HFFc6 (cell line): ENCODE measurements at regions not wholly inside any gene's neighbourhood (a gene's known extent, or its start where the extent isn't known, plus 50 kb on each side); places are given as distances from the start of the nearest gene placed in this dataset.

Experiments
- DNase-seq: peaks from one replicate; pipeline ENCODE4 v3.0.0-alpha.2; 2018
- H3K27ac Mint-ChIP-seq: 2 replicates; pipeline ENCODE4 v1.8.0; 2020; ENCODE audit warnings: mild to moderate bottlenecking, mixed read lengths
- H3K27me3 Mint-ChIP-seq: 2 replicates; pipeline ENCODE4 v1.8.0; 2021; ENCODE audit warnings: mild to moderate bottlenecking, moderate library complexity, mixed read lengths; ENCODE audit not compliant: insufficient read depth
- H3K36me3 Mint-ChIP-seq: 2 replicates; pipeline ENCODE4 v1.8.0; 2021; ENCODE audit warnings: low read depth, mixed read lengths
- H3K4me1 Mint-ChIP-seq: 2 replicates; pipeline ENCODE4 v1.8.0; 2020; ENCODE audit warnings: low read depth, mixed read lengths
- H3K4me3 Mint-ChIP-seq: 2 replicates; pipeline ENCODE4 v1.8.0; 2020; ENCODE audit warnings: mild to moderate bottlenecking, moderate library complexity, mixed read lengths
- H3K9me3 Mint-ChIP-seq: 2 replicates; pipeline ENCODE4 v1.8.0; 2020; ENCODE audit warnings: mild to moderate bottlenecking, mixed read lengths
- CTCF ChIP-seq: fragments of 200-600 bp; sonication (generic); IDR thresholded peaks from 2 replicates; pipeline ENCODE4 v1.5.0; 2021; ENCODE audit warnings: antibody characterized with exemption, mild to moderate bottlenecking

GRCh38 chr11:70582886-70583641 is 184.7 kb downstream of the CTTN start:
- no peak for DNase-seq
- H3K27me3 Mint-ChIP-seq: peaks cover 10% of the 10 kb centered on the region
- H3K9me3 Mint-ChIP-seq: peaks cover 64% of the 10 kb centered on the region
- H3K36me3 Mint-ChIP-seq: peaks cover 4% of the 10 kb centered on the region; the same call in 1 of the 2 replicates
- H3K4me3 Mint-ChIP-seq: no peak overlapping the region
- H3K4me1 Mint-ChIP-seq: no peaks in the 10 kb centered on the region
- H3K27ac Mint-ChIP-seq: no peak overlapping the region
- TF ChIP-seq CTCF: no peak

GRCh38 chr11:70583781-70584218 is 185.5 kb downstream of the CTTN start:
- peaks cover 11% of the 10 kb centered on the region for H3K27me3 Mint-ChIP-seq
- no peak for DNase-seq
- TF ChIP-seq CTCF: no peak
- H3K4me1 Mint-ChIP-seq: no peaks in the 10 kb centered on the region
- H3K36me3 Mint-ChIP-seq: peaks cover 4% of the 10 kb centered on the region; the same call in 1 of the 2 replicates
- peaks cover 64% of the 10 kb centered on the region for H3K9me3 Mint-ChIP-seq
- H3K4me3 Mint-ChIP-seq: no peak overlapping the region
- H3K27ac Mint-ChIP-seq: no peak overlapping the region

GRCh38 chr11:70584498-70585235 is 186.3 kb downstream of the CTTN start:
- Mint-ChIP-seq H3K36me3 (peaks cover 4% of the 10 kb centered on the region; the same call in 1 of the 2 replicates), H3K27ac (no peak overlapping the region), H3K4me1 (no peaks in the 10 kb centered on the region), H3K9me3 (peaks cover 64% of the 10 kb centered on the region), H3K27me3 (peaks cover 11% of the 10 kb centered on the region), H3K4me3 (no peak overlapping the region)
- DNase-seq: no peak
- TF ChIP-seq CTCF: no peak

GRCh38 chr11:70585236-70585545 is 186.9 kb downstream of the CTTN start:
- no peaks in the 10 kb centered on the region for H3K4me1 Mint-ChIP-seq
- H3K36me3 Mint-ChIP-seq: peaks cover 4% of the 10 kb centered on the region; the same call in 1 of the 2 replicates
- H3K27me3 Mint-ChIP-seq: peaks cover 11% of the 10 kb centered on the region
- H3K27ac Mint-ChIP-seq: no peak overlapping the region
- TF ChIP-seq CTCF: no peak
- H3K4me3 Mint-ChIP-seq: no peak overlapping the region
- DNase-seq: no peak
- H3K9me3 Mint-ChIP-seq: peaks cover 68% of the 10 kb centered on the region

GRCh38 chr11:70586261-70587074 is 188.1 kb downstream of the CTTN start:
- peaks cover 70% of the 10 kb centered on the region for H3K9me3 Mint-ChIP-seq
- no peak overlapping the region for H3K27ac Mint-ChIP-seq
- H3K4me3 Mint-ChIP-seq: no peak overlapping the region
- H3K4me1 Mint-ChIP-seq: no peaks in the 10 kb centered on the region
- no peak for DNase-seq
- no peak for TF ChIP-seq CTCF
- peaks cover 4% of the 10 kb centered on the region; the same call in 1 of the 2 replicates for H3K36me3 Mint-ChIP-seq
- peaks cover 11% of the 10 kb centered on the region for H3K27me3 Mint-ChIP-seq
